H9 (cell line): ENCODE measurements at regions not wholly inside any gene's neighbourhood (a gene's known extent, or its start where the extent isn't known, plus 50 kb on each side); places are given as distances from the start of the nearest gene placed in this dataset.
"Not testable (repeated sequence)": the region's sequence is repeated elsewhere in the genome, so short reads cannot be mapped to it uniquely, and the experiment has no call there.

ENCODE experiments used
- DNase-seq: peaks from one replicate; pipeline ENCODE4 v3.0.0-alpha.2; 2017
- H2AFZ ChIP-seq: one replicate; pipeline ENCODE4 v1.6.1; 2013; ENCODE audit warnings: mild to moderate bottlenecking, low read length, control low read depth, moderate library complexity
- H2AK5ac ChIP-seq: 2 replicates; pipeline ENCODE4 v1.6.1; 2013; ENCODE audit warnings: low read length, control low read depth, mixed read lengths; ENCODE audit not compliant: insufficient read length
- H2BK120ac ChIP-seq: one replicate; pipeline ENCODE4 v1.6.1; 2013; ENCODE audit warnings: low read depth, mild to moderate bottlenecking, low read length, control low read depth, inconsistent platforms; ENCODE audit not compliant: poor library complexity, severe bottlenecking
- H2BK12ac ChIP-seq: 2 replicates; pipeline ENCODE4 v1.6.1; 2013; ENCODE audit warnings: low read length, control low read depth, mixed read lengths, low read depth; ENCODE audit not compliant: insufficient read length
- H2BK15ac ChIP-seq: 2 replicates; pipeline ENCODE4 v1.6.1; 2013; ENCODE audit warnings: low read depth, low read length, control low read depth
- H2BK20ac ChIP-seq: one replicate; pipeline ENCODE4 v1.6.1; 2013; ENCODE audit warnings: low read depth, mild to moderate bottlenecking, low read length, control low read depth, inconsistent platforms; ENCODE audit not compliant: poor library complexity, severe bottlenecking
- H2BK5ac ChIP-seq: 2 replicates; pipeline ENCODE4 v1.6.1; 2013; ENCODE audit warnings: low read length, control low read depth, mixed read lengths; ENCODE audit not compliant: insufficient read length
- H3K14ac ChIP-seq: 2 replicates; pipeline ENCODE4 v1.6.1; 2013; ENCODE audit warnings: low read length, control low read depth; ENCODE audit not compliant: insufficient read depth
- H3K18ac ChIP-seq: 2 replicates; pipeline ENCODE4 v1.6.1; 2013; ENCODE audit warnings: low read depth, mild to moderate bottlenecking, mixed read lengths, low read length, control low read depth; ENCODE audit not compliant: insufficient read length
- H3K23ac ChIP-seq: 2 replicates; pipeline ENCODE4 v1.6.1; 2013; ENCODE audit warnings: low read length, control low read depth, mixed read lengths, low read depth; ENCODE audit not compliant: insufficient read length
- H3K23me2 ChIP-seq: 2 replicates; pipeline ENCODE4 v1.6.1; 2013; ENCODE audit warnings: low read depth, mild to moderate bottlenecking, mixed read lengths, low read length, control low read depth; ENCODE audit not compliant: insufficient read length, poor library complexity, severe bottlenecking
- H3K27ac ChIP-seq: 2 replicates; pipeline ENCODE4 v1.5.1; 2013; ENCODE audit warnings: low read length, control low read depth, mixed read lengths, low read depth; ENCODE audit not compliant: insufficient read length
- H3K27me3 ChIP-seq: 2 replicates; pipeline ENCODE4 v1.6.1; 2013; ENCODE audit warnings: low read length, control low read depth, inconsistent platforms; ENCODE audit not compliant: insufficient read depth
- H3K4ac ChIP-seq: 2 replicates; pipeline ENCODE4 v1.6.1; 2013; ENCODE audit warnings: low read depth, mild to moderate bottlenecking, control low read depth, inconsistent platforms, low read length, moderate library complexity
- H3K4me1 ChIP-seq: 2 replicates; pipeline ENCODE4 v1.6.1; 2013; ENCODE audit warnings: low read length, control low read depth, inconsistent platforms; ENCODE audit not compliant: insufficient read depth
- H3K4me2 ChIP-seq: 2 replicates; pipeline ENCODE4 v1.6.1; 2013; ENCODE audit warnings: low read length, control low read depth, mixed read lengths; ENCODE audit not compliant: insufficient read length, insufficient read depth
- H3K56ac ChIP-seq: 2 replicates; pipeline ENCODE4 v1.6.1; 2013; ENCODE audit warnings: low read depth, mild to moderate bottlenecking, mixed read lengths, low read length, control low read depth; ENCODE audit not compliant: insufficient read length
- H3K79me1 ChIP-seq: 2 replicates; pipeline ENCODE4 v1.6.1; 2013; ENCODE audit warnings: low read depth, mild to moderate bottlenecking, moderate library complexity, low read length, control low read depth, inconsistent platforms; ENCODE audit not compliant: insufficient read depth, poor library complexity, severe bottlenecking
- H3K79me2 ChIP-seq: 2 replicates; pipeline ENCODE4 v1.6.1; 2013; ENCODE audit warnings: low read length, control low read depth, inconsistent platforms; ENCODE audit not compliant: insufficient read depth
- H3K9ac ChIP-seq: 2 replicates; pipeline ENCODE4 v1.6.1; 2013; ENCODE audit warnings: low read length, control low read depth, mixed read lengths; ENCODE audit not compliant: insufficient read length; ENCODE audit errors: extremely low read depth
- H3K9me3 ChIP-seq: one replicate; pipeline ENCODE4 v1.6.1; 2013; ENCODE audit warnings: low read depth, low read length, inconsistent platforms; ENCODE audit not compliant: control insufficient read depth
- H3T11ph ChIP-seq: one replicate; pipeline ENCODE4 v1.6.1; 2013; ENCODE audit warnings: mild to moderate bottlenecking, low read length, control low read depth, inconsistent platforms
- H4K20me1 ChIP-seq: one replicate; pipeline ENCODE4 v1.6.1; 2013; ENCODE audit not compliant: control insufficient read depth, insufficient read length, insufficient read depth
- H4K5ac ChIP-seq: 2 replicates; pipeline ENCODE4 v1.6.1; 2013; ENCODE audit warnings: low read depth, mild to moderate bottlenecking, mixed read lengths, low read length, control low read depth; ENCODE audit not compliant: insufficient read length
- H4K8ac ChIP-seq: replicated peaks from 2 replicates; pipeline ENCODE4 v1.6.1; 2013; ENCODE audit warnings: low read length, control low read depth, mixed read lengths, low read depth; ENCODE audit not compliant: insufficient read length
- H4K91ac ChIP-seq: 2 replicates; pipeline ENCODE4 v1.6.1; 2013; ENCODE audit warnings: low read depth, mild to moderate bottlenecking, moderate library complexity, mixed read lengths, low read length, control low read depth; ENCODE audit not compliant: insufficient read length
- H3K27ac Mint-ChIP-seq, 3 experiments: 2 replicates in 2 of 3; 3 replicates in 1 of 3; pipeline ENCODE4 v1.8.0; 2020 to 2021; ENCODE audit warnings: mixed read lengths in 3 of 3, mild to moderate bottlenecking in 1 of 3, moderate library complexity in 1 of 3
- H3K27me3 Mint-ChIP-seq: 2 replicates; pipeline ENCODE4 v1.8.0; 2021; ENCODE audit warnings: low read depth, mild to moderate bottlenecking, moderate library complexity, mixed read lengths
- H3K36me3 Mint-ChIP-seq, 3 experiments: 2 replicates in 2 of 3; 3 replicates in 1 of 3; pipeline ENCODE4 v1.8.0; 2020 to 2021; ENCODE audit warnings: low read depth in 3 of 3, mixed read lengths in 3 of 3; ENCODE audit not compliant: insufficient read depth in 1 of 3
- H3K4me1 Mint-ChIP-seq, 2 experiments: 2 replicates each; pipeline ENCODE4 v1.8.0; 2020; ENCODE audit warnings: mixed read lengths in 2 of 2
- H3K4me3 Mint-ChIP-seq, 2 experiments: 2 replicates in 1 of 2; 3 replicates in 1 of 2; pipeline ENCODE4 v1.8.0; 2020 to 2021; ENCODE audit warnings: mild to moderate bottlenecking in 2 of 2, mixed read lengths in 2 of 2, moderate library complexity in 1 of 2
- H3K9me3 Mint-ChIP-seq, 2 experiments: 2 replicates in 1 of 2; 3 replicates in 1 of 2; pipeline ENCODE4 v1.8.0; 2020; ENCODE audit warnings: mild to moderate bottlenecking in 2 of 2, mixed read lengths in 2 of 2, moderate library complexity in 1 of 2
- WGBS: extraction: QIAGEN DNeasy Blood & Tissue Kit; methylation state at CpG from one replicate; pipeline ENCODE4 v1.1.7; 2013; ENCODE audit warnings: missing lambda C conversion rate, low lambda C conversion rate, mixed read lengths; ENCODE audit not compliant: insufficient read length; ENCODE audit errors: extremely low coverage; 5-methylcytosine and 5-hydroxymethylcytosine counted together

- H3K79me1 ChIP-seq, H3K9me3 ChIP-seq, H3K79me2 ChIP-seq, H4K5ac ChIP-seq, H2AK5ac ChIP-seq, H3K27ac ChIP-seq, H3K27me3 ChIP-seq, H2BK5ac ChIP-seq, H2BK20ac ChIP-seq, H2AFZ ChIP-seq, H3K23me2 ChIP-seq, H3K9me3 Mint-ChIP-seq, H4K8ac ChIP-seq, H3T11ph ChIP-seq, H3K4me1 ChIP-seq, H3K18ac ChIP-seq, H2BK12ac ChIP-seq, H3K4ac ChIP-seq, H3K36me3 Mint-ChIP-seq, H2BK120ac ChIP-seq, H4K91ac ChIP-seq, H3K14ac ChIP-seq, H3K4me2 ChIP-seq, H3K56ac ChIP-seq, H2BK15ac ChIP-seq, H3K27me3 Mint-ChIP-seq, H3K9ac ChIP-seq, H4K20me1 ChIP-seq, H3K23ac ChIP-seq: not testable (repeated sequence)
- DNase-seq, result peak; percentile 58
- Mint-ChIP-seq H3K27ac (peak overlapping the region; percentile 57 to 96 (median 88)), H3K4me1 (peaks cover 43 to 44% of the 10 kb centered on the region in 2 experiments), H3K4me3 (peak overlapping the region in 1 of 2 experiments; percentile 60; a peak in 3 of 5 replicates)
- WGBS, result no CpG with 5 or more reads among the region's 6 CpGs
Observed at GRCh38 chr12:8377756-8378155, 78.0 kb upstream of the CLEC6A start.

GRCh38 chr12:8382556-8382955 lies 73.2 kb upstream of the CLEC6A start:
- H3K23me2 ChIP-seq, H3K23ac ChIP-seq, H2BK12ac ChIP-seq, H3K18ac ChIP-seq, H2BK20ac ChIP-seq, H4K91ac ChIP-seq, H4K5ac ChIP-seq, H3K27me3 Mint-ChIP-seq, H3K14ac ChIP-seq, H2AFZ ChIP-seq, DNase-seq, H2BK15ac ChIP-seq, H3K4me1 ChIP-seq, H2BK5ac ChIP-seq, H3K9ac ChIP-seq, H3K79me2 ChIP-seq, H3K56ac ChIP-seq, H3K4me3 Mint-ChIP-seq, H3K9me3 ChIP-seq, H4K20me1 ChIP-seq, H3K4me2 ChIP-seq, H4K8ac ChIP-seq, H2AK5ac ChIP-seq, H3T11ph ChIP-seq, H2BK120ac ChIP-seq, H3K27me3 ChIP-seq, H3K9me3 Mint-ChIP-seq, H3K27ac ChIP-seq, H3K79me1 ChIP-seq, H3K4ac ChIP-seq: not testable (repeated sequence)
- no CpG with 5 or more reads among the region's 4 CpGs for WGBS
- Mint-ChIP-seq H3K4me1 (peaks cover 27 to 29% of the 10 kb centered on the region in 2 experiments), H3K27ac (peak overlapping the region in 1 of 3 experiments; percentile 23; a peak in 2 of 7 replicates), H3K36me3 (peaks cover 8 to 14% (median 11%) of the 10 kb centered on the region in 3 experiments; a peak in 6 of 7 replicates)
